CD4-positive, alpha-beta T cell treated with Interleukin-4 for 4 hours (primary cell): ENCODE measurements at regions not wholly inside any gene's neighbourhood (a gene's known extent, or its start where the extent isn't known, plus 50 kb on each side); places are given as distances from the start of the nearest gene placed in this dataset.
"Not testable (repeated sequence)": the region's sequence is repeated elsewhere in the genome, so short reads cannot be mapped to it uniquely, and the experiment has no call there.

Experiments
- DNase-seq: peaks from one replicate; pipeline ENCODE4 v3.0.0-alpha.2; 2020

DNA sequence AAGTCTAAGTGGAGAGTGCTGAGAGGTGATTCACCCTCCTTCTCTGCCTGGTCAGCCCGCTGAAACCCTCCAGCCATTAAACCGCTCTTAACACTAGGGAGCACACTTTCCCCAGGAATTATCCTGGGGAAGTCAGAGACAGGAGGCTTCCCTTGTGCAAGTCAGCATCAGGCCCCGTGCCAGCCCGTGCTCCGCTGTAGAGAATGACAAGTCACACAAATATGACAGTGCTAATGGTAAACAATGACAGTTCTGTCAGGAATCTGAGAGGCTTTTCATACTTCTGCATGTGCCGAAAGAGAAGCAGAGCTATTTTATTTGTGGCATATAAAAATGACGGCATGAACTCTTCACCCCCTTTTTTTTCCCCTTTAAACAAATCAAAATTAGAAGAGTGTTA is 816.9 kb upstream of the SLC10A2 start:
- no peak for DNase-seq

DNA sequence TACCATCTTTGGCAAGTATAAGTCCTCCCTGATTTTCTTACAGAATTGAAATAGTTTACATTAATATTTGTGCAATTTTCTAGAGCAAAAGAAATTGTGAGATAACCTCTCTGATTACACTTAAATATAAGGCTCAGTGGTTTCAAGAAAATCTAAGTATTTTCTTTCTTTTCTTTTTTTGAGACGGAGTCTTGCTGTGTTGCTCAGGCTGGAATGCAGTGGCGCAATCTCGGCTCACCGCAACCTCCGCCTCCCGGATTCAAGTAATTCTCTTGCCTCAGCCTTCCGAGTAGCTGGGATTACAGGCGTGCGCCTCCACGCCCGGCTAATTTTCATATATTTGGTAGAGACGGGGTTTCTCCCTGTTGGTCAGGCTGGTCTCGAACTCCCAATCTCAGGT is 813.9 kb upstream of the SLC10A2 start:
- DNase-seq: not testable (repeated sequence)

DNA sequence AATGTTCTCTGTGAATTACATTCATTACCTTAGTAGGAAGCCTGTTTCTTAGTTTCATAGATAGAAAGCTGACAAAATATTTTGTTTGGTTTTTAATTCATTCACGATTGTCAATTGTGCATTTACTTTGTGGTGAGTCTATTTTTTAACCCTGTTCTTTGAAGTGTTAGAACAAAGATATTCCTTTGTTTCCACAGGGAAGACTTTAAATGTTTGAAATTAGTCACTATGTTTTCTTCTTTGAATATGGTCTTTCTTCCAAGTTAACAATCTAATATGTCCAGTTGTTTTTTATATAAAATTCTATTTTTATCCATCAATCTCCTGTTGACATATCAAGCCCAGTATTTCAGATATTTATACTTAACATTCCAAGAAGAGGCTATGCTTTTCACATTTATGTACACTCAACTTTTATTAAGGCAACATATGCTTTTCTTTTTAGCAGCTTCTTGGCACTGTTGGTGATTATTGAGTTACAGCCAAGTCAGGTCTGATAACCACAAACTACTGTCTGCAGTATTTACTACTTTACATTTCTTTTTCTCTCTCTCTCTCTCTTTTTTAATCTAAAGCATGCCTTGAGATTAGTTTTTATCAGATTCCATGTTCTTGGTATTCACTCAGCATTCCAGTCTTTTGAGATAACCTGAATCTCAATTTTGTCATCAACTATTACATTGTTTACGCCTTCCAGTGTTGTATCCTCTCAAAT is 812.8 kb upstream of the SLC10A2 start:
- no peak for DNase-seq

DNA sequence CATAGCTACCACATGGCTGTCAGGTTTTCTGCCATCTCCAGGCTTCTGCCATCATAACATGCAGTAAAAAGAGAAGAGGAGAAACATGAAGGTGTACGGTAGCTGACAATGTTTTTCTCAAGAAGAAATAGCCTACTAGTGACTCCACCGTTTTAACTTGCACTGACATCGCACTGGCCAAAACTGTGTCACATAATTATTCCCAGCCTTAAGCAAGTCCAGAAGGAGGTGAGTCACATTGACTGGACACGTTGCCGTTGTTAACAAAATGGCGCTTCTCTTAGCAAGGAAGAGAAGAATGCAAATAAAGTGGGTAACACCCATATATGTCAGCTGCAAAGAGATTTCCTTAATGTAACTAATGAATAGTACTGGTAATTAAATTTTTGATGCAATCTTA is 810.4 kb upstream of the SLC10A2 start:
- no peak for DNase-seq

DNA sequence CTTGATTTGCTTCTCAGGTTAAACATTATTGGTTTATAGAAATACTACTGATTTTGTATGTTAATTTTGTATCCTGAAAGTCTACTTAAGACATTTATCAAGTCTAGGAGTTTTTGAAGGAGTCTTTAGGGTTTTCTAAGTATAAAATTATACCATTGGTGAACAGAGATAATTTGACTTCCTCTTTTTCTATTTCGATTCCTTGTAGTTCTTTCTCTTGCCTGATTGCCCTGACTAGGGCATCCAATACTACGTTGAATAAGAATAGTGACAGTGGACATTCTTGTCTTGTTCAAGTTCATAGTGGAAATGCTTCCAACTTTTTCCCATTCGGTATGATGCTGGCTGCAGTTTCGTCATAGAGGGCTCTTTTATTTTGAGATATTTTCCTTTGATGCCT is 807.5 kb upstream of the SLC10A2 start:
- no peak for DNase-seq

DNA sequence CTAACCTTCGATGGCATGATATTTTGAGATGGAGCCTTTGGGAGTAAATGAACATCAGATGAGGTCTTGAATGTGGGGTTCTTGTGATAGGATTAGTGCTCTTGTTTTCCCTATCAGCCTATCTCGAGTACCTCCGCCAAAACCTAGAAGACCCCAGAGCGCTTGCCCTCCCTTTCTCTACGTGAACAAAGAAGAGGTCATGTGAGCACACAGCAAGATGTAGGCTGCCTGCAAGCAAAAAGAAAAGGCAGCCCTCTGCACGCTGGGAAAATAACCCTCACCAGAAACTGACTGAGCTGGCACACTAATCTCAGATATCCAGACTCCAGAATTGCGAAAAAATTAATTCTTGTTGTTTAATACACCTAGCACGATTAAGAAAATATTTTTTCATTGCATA is 799.8 kb upstream of the SLC10A2 start:
- no peak for DNase-seq

DNA sequence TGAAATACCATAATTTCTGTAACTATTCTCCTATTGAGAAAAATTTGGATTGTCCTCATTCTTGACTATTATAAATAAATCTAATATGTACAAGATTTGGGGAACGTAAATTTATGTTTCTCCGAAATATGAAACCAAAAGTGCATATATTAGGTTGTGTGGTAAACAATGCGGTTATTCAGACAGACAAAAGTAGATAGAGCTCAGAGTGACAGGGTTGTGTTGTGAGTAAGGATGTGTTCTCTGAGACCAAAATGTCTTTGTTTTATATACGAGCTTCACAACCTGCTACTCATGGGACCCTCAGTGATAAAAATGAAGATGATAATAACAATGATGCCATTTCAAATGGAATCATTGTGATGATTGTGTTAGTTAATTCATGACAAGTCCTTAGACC is 796.3 kb upstream of the SLC10A2 start:
- DNase-seq: no peak

DNA sequence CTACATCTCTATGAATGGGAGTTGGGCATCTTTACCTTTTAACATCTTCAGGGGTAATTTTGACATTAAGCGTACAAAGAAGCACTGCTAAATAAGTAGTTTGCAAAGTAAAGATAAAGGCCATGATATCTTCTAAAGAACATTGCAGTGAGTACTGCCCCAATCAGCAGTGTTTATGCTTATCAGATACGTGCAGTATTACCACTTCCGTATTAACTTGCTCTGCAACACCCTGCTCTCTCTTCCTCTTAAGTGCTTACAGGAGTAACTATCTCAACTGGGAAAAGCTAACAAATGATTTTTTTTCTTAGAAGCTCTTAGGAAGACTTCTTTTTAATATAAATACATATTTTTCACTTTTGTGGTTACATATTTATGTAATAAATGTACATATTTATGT is 793.7 kb upstream of the SLC10A2 start:
- DNase-seq: no peak

DNA sequence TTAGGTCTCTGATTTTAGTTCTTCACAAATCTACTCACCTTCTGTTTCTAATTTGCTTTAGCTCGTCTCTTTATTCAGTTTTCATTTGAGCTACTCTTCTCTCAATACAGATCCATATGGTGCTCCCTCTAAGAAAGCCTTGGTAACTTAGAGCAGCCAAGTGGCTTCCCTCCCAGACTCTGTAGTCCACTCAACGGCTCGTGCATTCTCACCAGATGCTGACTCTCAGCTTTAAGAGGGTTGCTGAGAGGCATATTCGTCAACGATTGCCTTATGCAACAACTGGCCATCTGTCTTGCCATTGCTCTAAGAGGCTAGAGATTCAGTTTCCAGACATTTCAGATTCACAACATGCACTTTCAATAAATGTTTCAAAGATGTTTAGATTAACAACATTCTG is 785.8 kb upstream of the SLC10A2 start:
- no peak for DNase-seq

DNA sequence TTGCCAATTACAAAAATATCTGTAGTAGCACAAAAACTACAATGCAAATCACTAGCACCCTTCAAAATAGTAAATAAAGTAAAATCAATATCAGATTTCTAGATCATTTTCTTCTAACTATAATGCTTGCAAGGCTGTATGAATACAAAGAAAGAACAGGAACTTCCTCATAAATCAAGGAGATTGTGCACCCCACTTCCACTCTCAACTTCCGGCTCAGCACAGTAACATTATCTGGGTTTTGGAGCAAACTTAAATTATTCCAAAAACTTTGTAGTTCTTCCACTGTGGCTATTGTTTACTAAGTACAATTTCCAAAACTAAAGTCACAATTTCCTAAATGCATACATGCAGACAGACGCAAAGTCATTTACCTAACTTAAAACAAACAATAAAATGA is 778.3 kb upstream of the SLC10A2 start:
- DNase-seq: no peak

DNA sequence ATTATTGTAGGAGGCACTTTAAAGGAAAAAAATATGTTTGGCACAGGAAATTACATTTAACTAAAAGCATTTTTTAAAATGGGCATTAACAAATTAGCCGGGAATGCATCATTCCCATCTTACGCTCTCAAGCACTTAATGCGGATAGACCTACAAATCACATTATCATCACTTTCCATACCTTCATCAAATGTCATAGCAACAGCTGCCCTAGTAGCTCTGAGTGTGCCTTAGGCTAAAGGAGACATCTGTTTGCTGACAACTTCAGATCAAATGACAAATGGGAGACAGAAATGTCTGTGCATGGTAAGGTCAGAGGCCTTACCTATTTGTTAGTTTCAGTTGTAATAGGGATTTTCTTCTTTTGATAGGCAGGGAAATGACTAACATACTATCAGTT is 773.2 kb upstream of the SLC10A2 start:
- DNase-seq: no peak

DNA sequence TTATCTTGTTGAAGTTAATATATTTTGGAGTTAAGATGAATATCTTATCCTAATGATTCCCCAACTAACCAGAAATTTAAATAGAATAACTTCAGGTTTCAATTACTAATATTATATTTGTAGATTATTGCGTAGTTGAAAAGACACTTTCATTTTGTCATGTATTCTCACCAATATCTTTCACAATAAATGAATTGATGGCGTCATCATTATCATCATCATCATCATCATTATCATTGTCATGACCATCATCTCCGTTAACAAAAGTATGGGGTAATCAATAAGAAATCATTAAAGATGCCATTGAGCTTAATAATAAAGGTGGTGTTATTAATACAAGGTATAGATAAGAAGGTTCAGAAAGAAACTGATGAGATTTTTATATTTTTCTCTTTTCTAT is 768.8 kb upstream of the SLC10A2 start:
- DNase-seq: no peak

DNA sequence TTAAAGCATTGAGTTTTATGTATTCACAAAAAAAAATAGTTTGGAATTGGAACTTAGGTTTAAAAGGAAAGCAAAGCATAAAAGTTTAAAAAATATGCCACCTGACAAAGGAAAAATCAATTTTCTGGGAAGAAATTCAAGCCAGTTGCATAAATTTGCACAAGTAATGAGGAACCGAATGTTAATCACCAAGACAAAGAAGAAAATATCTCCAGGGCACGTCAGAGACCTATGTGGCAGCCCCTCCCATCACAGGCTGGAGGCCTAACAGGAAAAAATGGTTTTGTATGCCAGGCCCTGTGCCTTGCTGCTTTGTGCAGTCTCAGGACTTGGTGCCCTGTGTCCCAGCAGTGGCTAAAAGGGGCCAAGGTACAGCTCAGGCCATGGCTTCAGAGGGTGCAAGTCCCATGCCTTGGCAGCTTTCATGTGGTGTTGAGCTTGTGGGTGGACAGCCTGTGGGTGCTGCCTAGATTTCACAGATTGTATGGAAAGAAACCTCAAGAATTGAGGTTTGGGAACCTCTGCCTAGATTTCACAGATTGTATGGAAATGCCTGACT is 767.2 kb upstream of the SLC10A2 start:
- no peak for DNase-seq

DNA sequence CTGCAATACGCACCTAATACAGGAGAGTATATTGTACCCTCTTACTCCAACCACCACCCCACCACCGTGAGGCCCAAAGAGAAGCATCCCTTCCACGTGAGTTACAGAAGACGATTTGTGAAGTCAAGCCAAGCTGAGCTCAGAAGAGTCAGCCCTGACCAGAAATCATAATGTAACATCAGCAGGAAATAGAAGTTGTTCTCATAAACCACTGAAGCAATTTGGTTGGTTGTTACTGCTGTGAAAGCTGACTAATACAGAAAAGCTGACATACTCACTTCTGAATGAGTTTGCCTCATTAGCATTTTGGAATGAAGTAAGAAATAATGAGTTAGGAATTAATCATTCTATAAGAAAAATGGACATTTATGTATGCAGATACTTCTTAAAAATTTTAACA is 749.4 kb upstream of the SLC10A2 start:
- DNase-seq: no peak

DNA sequence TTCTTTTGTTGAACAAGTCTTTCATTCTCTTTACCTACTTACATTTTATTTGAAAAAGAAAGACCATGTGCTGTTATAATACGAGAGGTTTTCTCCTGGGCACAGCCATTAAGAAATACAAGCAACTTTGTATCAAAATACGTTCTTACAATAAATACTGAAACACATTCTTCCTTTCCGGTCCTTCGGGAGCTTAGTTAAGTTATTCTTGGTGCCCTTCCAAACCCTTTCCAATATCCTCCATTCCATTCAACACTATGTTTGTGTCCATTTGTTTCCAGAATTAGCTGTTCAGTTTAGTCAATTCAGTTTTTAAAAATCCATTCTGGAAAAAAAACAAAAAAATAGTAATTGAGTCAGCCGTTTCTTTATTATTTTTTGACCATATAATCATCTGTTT is 746.8 kb upstream of the SLC10A2 start:
- no peak for DNase-seq

DNA sequence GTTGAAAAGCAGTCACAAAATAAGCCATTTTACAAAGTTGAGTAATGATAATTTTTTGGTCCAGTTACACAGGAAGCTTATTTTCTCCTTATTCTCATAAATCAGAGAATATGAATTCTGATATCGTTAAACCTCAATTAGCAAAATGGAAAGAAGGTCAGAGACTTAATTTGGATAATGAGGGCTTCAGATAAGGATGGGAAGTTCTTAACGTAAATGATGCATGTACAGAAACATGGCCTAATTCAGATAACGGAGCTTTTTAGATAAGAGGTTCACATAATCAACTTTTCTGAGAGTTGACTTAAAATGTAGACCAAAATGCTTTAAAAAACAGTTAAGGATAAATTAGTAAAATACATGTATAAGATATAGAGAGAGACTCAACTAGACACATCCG is 746.3 kb upstream of the SLC10A2 start:
- no peak for DNase-seq

DNA sequence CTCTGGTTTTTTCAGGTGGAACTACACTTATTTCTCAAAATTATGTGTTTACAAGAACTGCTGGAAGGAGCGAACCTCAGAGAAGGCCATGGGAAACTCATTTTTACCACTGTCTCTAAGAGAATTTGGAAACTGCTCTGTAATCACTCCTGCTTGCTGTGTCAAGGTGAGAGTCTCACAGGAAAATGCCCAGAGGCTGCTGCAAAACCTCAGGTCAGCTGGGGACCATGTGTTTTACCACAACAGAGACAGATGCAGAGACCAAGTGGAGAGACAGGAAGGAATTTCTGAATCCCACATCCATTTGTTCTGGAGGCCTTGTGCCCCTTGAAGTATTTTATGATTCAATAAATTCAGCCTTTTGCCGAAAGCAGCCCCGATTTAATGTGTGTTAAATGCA is 743.8 kb upstream of the SLC10A2 start:
- no peak for DNase-seq

DNA sequence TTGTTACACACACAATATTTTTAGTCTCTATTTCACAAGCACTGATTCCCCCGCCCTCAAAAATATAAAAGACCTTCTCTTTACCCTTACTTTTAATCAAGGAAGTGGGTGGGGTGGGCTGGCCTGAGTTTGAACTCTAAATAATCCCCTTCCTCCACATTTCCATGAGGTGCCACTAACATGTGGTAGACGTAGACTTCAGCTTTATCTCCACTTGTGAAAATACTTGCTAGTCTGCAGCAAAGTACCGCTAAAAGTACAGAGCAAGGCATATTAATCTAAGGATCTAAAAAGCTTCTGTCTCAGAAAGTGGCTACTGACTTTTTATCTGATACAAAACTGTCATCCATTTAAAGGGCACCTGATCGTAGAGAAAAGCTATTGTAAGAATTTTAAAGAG is 739.6 kb upstream of the SLC10A2 start:
- no peak for DNase-seq

DNA sequence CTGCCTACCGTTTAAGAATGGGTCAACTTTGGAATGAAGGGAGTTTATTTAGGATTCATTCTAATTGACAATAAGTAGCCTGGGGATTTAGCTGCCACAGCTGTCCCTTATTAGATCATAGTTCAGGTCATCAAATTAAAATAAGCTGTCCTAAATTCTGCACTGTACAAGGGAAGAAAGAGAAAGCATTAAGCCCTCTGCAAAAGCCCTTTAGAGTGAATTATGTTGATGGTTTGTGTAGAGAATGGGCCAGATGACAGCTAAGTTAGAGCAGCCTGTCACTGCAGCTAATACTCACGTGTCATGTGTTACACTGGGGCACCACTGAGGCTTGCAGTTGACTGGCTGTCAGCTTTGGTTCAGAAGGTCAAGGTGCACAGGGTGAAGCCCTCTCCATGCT is 737.1 kb upstream of the SLC10A2 start:
- DNase-seq: no peak

DNA sequence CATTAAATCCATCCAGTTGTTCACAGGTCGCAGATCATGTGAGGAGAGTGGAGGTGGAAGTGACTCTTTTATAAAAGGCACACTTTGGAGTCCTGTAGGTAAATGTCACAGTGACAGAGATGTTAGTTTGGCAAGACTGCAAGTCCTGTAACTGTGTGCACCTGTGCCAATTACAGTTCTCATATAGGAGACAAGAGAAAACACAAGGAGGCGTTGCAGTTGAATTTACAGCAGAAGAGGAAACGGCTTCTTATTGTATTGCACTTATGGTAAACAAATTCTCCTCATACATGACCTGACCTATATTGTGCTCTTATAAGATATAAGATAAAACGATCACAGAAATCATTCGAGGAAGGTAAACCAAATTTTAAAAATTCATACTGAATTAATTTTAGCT is 732.8 kb upstream of the SLC10A2 start:
- DNase-seq: no peak

DNA sequence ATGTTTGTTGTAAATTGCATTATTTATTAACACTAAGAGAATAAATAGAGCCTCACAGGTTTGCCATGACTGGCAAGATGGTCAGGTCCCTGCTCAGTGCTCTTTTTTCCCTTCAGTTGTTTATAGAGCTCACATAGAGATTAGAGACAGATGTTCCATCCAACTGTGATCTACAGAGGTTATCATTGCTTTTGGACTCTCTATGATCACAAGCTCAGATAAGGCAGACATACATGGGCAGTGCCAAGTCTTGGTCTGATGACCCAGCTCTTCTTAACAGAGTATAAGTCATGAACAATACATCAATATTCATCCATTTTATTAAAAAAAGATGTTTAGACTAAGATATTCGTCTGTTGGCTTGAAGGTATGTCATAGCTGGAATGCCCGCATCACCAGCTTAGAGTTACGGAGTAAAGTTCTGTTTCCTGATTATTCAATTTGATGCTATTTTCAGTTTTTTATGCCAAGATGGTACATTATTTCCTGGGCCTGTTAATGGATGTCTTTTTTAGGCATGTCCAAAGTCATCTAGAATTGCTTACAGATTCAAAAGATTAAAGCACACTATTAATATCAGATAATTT is 729.8 kb upstream of the SLC10A2 start:
- no peak for DNase-seq

DNA sequence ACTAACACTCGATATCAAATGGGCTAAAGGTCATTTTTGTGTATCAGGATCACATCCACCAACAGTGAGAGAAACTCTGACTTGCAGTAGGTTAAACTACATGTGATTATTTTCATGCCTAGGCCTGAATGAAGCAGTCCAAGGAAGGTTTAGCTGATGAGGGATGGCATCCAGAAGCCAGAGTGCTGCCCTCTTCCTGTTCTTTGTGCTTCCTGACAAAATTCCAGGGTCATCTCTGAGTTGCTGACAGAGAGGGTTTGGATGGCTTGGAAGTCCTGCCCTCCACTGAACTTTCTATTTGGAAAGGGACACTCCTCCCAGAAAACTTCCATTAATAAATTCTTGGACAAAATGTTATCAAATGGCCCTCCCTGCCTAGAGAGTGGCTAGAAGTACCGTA is 728.3 kb upstream of the SLC10A2 start:
- DNase-seq: no peak

DNA sequence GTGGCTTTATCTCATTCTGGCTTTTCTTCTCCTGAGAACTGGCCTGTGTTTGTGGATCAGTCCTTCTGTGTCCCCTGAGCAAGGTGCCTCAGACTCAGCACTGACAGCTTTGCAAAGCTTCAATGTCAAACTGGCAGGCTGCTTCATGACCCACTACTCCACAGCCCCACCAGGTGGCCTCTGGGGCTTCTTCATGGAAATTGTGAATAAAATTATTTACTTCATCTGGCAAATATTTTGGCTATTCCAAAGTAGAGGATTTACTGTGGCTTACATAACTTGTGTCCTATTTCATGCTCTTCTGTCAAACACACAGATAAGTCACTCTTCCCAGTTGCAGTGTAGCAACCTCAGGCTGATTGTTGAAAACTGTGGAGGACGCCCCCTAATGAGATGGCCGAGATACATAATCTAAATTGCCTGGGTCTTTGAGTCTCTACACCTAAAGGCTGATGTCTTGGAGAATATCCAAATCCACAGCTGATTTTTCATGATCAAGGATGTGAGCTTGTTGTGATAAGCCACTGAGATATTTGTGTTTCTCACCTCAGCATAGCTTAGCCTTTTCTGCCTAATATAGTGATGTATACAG is 721.9 kb upstream of the SLC10A2 start:
- no peak for DNase-seq

DNA sequence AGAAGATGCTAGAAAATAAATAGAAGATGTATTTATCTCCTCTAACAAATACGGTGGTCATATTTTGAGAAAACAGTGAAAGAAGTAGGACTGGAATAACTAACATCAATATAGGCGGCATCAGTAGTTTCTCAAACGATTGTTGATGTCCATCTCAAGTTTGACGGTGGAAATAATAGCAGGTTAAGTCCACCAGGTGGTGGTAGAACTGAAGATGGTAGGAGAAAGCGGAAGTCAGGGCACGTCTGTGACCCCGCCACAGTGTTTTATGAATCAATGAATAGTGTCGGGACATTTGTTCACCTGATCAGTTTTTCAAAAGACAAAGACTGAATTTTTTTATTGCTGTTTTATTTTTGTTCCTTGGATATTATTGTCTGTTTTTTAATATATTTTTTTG is 706.4 kb upstream of the SLC10A2 start:
- no peak for DNase-seq

DNA sequence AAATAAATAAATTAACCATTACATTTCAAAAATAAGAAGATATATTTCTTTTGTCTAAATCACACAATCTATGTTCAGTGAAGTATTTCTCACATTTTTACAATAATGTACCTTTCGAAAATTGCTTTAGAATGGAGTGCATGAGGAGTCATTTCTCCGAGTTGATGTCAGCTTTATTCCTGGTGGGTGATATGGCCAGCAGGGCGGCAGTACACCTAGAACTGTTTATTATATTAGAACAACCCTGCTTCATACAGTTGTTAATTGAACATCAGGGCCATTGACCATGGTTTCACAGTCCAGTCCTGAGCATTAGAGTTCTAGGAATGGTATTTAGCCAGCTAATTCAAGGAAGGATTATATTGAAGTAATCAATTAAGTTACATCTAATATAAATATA is 696.3 kb upstream of the SLC10A2 start:
- DNase-seq: no peak
